Erythroblast (primary cell): ENCODE measurements at regions not wholly inside any gene's neighbourhood (a gene's known extent, or its start where the extent isn't known, plus 50 kb on each side); places are given as distances from the start of the nearest gene placed in this dataset.

Experiments
- GATA1 ChIP-seq: IDR thresholded peaks from 2 replicates; pipeline ENCODE4 v1.6.1; 2011; ENCODE audit warnings: low read depth, mild to moderate bottlenecking, control low read depth, low read length, moderate library complexity
- POLR2A ChIP-seq: IDR thresholded peaks from 2 replicates; pipeline ENCODE4 v1.6.1; 2011; ENCODE audit warnings: mild to moderate bottlenecking, low read length

- TF ChIP-seq POLR2A: no peak
- TF ChIP-seq GATA1: no peak
These were observed 121.6 kb downstream of the NCOR2 start for GRCh38 chr12:124445826-124446225.
